H9 (cell line): ENCODE measurements at regions not wholly inside any gene's neighbourhood (a gene's known extent, or its start where the extent isn't known, plus 50 kb on each side); places are given as distances from the start of the nearest gene placed in this dataset.

ENCODE experiments used
- DNase-seq: peaks from one replicate; pipeline ENCODE4 v3.0.0-alpha.2; 2017
- H2AFZ ChIP-seq: one replicate; pipeline ENCODE4 v1.6.1; 2013; ENCODE audit warnings: mild to moderate bottlenecking, low read length, control low read depth, moderate library complexity
- H2AK5ac ChIP-seq: 2 replicates; pipeline ENCODE4 v1.6.1; 2013; ENCODE audit warnings: low read length, control low read depth, mixed read lengths; ENCODE audit not compliant: insufficient read length
- H2BK120ac ChIP-seq: one replicate; pipeline ENCODE4 v1.6.1; 2013; ENCODE audit warnings: low read depth, mild to moderate bottlenecking, low read length, control low read depth, inconsistent platforms; ENCODE audit not compliant: poor library complexity, severe bottlenecking
- H2BK12ac ChIP-seq: 2 replicates; pipeline ENCODE4 v1.6.1; 2013; ENCODE audit warnings: low read length, control low read depth, mixed read lengths, low read depth; ENCODE audit not compliant: insufficient read length
- H2BK15ac ChIP-seq: 2 replicates; pipeline ENCODE4 v1.6.1; 2013; ENCODE audit warnings: low read depth, low read length, control low read depth
- H2BK20ac ChIP-seq: one replicate; pipeline ENCODE4 v1.6.1; 2013; ENCODE audit warnings: low read depth, mild to moderate bottlenecking, low read length, control low read depth, inconsistent platforms; ENCODE audit not compliant: poor library complexity, severe bottlenecking
- H2BK5ac ChIP-seq: 2 replicates; pipeline ENCODE4 v1.6.1; 2013; ENCODE audit warnings: low read length, control low read depth, mixed read lengths; ENCODE audit not compliant: insufficient read length
- H3K14ac ChIP-seq: 2 replicates; pipeline ENCODE4 v1.6.1; 2013; ENCODE audit warnings: low read length, control low read depth; ENCODE audit not compliant: insufficient read depth
- H3K18ac ChIP-seq: 2 replicates; pipeline ENCODE4 v1.6.1; 2013; ENCODE audit warnings: low read depth, mild to moderate bottlenecking, mixed read lengths, low read length, control low read depth; ENCODE audit not compliant: insufficient read length
- H3K23ac ChIP-seq: 2 replicates; pipeline ENCODE4 v1.6.1; 2013; ENCODE audit warnings: low read length, control low read depth, mixed read lengths, low read depth; ENCODE audit not compliant: insufficient read length
- H3K23me2 ChIP-seq: 2 replicates; pipeline ENCODE4 v1.6.1; 2013; ENCODE audit warnings: low read depth, mild to moderate bottlenecking, mixed read lengths, low read length, control low read depth; ENCODE audit not compliant: insufficient read length, poor library complexity, severe bottlenecking
- H3K27ac ChIP-seq: 2 replicates; pipeline ENCODE4 v1.5.1; 2013; ENCODE audit warnings: low read length, control low read depth, mixed read lengths, low read depth; ENCODE audit not compliant: insufficient read length
- H3K27me3 ChIP-seq: 2 replicates; pipeline ENCODE4 v1.6.1; 2013; ENCODE audit warnings: low read length, control low read depth, inconsistent platforms; ENCODE audit not compliant: insufficient read depth
- H3K4ac ChIP-seq: 2 replicates; pipeline ENCODE4 v1.6.1; 2013; ENCODE audit warnings: low read depth, mild to moderate bottlenecking, control low read depth, inconsistent platforms, low read length, moderate library complexity
- H3K4me1 ChIP-seq: 2 replicates; pipeline ENCODE4 v1.6.1; 2013; ENCODE audit warnings: low read length, control low read depth, inconsistent platforms; ENCODE audit not compliant: insufficient read depth
- H3K4me2 ChIP-seq: 2 replicates; pipeline ENCODE4 v1.6.1; 2013; ENCODE audit warnings: low read length, control low read depth, mixed read lengths; ENCODE audit not compliant: insufficient read length, insufficient read depth
- H3K56ac ChIP-seq: 2 replicates; pipeline ENCODE4 v1.6.1; 2013; ENCODE audit warnings: low read depth, mild to moderate bottlenecking, mixed read lengths, low read length, control low read depth; ENCODE audit not compliant: insufficient read length
- H3K79me1 ChIP-seq: 2 replicates; pipeline ENCODE4 v1.6.1; 2013; ENCODE audit warnings: low read depth, mild to moderate bottlenecking, moderate library complexity, low read length, control low read depth, inconsistent platforms; ENCODE audit not compliant: insufficient read depth, poor library complexity, severe bottlenecking
- H3K79me2 ChIP-seq: 2 replicates; pipeline ENCODE4 v1.6.1; 2013; ENCODE audit warnings: low read length, control low read depth, inconsistent platforms; ENCODE audit not compliant: insufficient read depth
- H3K9ac ChIP-seq: 2 replicates; pipeline ENCODE4 v1.6.1; 2013; ENCODE audit warnings: low read length, control low read depth, mixed read lengths; ENCODE audit not compliant: insufficient read length; ENCODE audit errors: extremely low read depth
- H3K9me3 ChIP-seq: one replicate; pipeline ENCODE4 v1.6.1; 2013; ENCODE audit warnings: low read depth, low read length, inconsistent platforms; ENCODE audit not compliant: control insufficient read depth
- H3T11ph ChIP-seq: one replicate; pipeline ENCODE4 v1.6.1; 2013; ENCODE audit warnings: mild to moderate bottlenecking, low read length, control low read depth, inconsistent platforms
- H4K20me1 ChIP-seq: one replicate; pipeline ENCODE4 v1.6.1; 2013; ENCODE audit not compliant: control insufficient read depth, insufficient read length, insufficient read depth
- H4K5ac ChIP-seq: 2 replicates; pipeline ENCODE4 v1.6.1; 2013; ENCODE audit warnings: low read depth, mild to moderate bottlenecking, mixed read lengths, low read length, control low read depth; ENCODE audit not compliant: insufficient read length
- H4K8ac ChIP-seq: replicated peaks from 2 replicates; pipeline ENCODE4 v1.6.1; 2013; ENCODE audit warnings: low read length, control low read depth, mixed read lengths, low read depth; ENCODE audit not compliant: insufficient read length
- H4K91ac ChIP-seq: 2 replicates; pipeline ENCODE4 v1.6.1; 2013; ENCODE audit warnings: low read depth, mild to moderate bottlenecking, moderate library complexity, mixed read lengths, low read length, control low read depth; ENCODE audit not compliant: insufficient read length
- H3K27ac Mint-ChIP-seq, 3 experiments: 2 replicates in 2 of 3; 3 replicates in 1 of 3; pipeline ENCODE4 v1.8.0; 2020 to 2021; ENCODE audit warnings: mixed read lengths in 3 of 3, mild to moderate bottlenecking in 1 of 3, moderate library complexity in 1 of 3
- H3K27me3 Mint-ChIP-seq: 2 replicates; pipeline ENCODE4 v1.8.0; 2021; ENCODE audit warnings: low read depth, mild to moderate bottlenecking, moderate library complexity, mixed read lengths
- H3K36me3 Mint-ChIP-seq, 3 experiments: 2 replicates in 2 of 3; 3 replicates in 1 of 3; pipeline ENCODE4 v1.8.0; 2020 to 2021; ENCODE audit warnings: low read depth in 3 of 3, mixed read lengths in 3 of 3; ENCODE audit not compliant: insufficient read depth in 1 of 3
- H3K4me1 Mint-ChIP-seq, 2 experiments: 2 replicates each; pipeline ENCODE4 v1.8.0; 2020; ENCODE audit warnings: mixed read lengths in 2 of 2
- H3K4me3 Mint-ChIP-seq, 2 experiments: 2 replicates in 1 of 2; 3 replicates in 1 of 2; pipeline ENCODE4 v1.8.0; 2020 to 2021; ENCODE audit warnings: mild to moderate bottlenecking in 2 of 2, mixed read lengths in 2 of 2, moderate library complexity in 1 of 2
- H3K9me3 Mint-ChIP-seq, 2 experiments: 2 replicates in 1 of 2; 3 replicates in 1 of 2; pipeline ENCODE4 v1.8.0; 2020; ENCODE audit warnings: mild to moderate bottlenecking in 2 of 2, mixed read lengths in 2 of 2, moderate library complexity in 1 of 2
- CTCF ChIP-seq: fragments of 200-600 bp; sonication (generic); conservative IDR thresholded peaks from 3 replicates; pipeline ENCODE4 v1.8.0; 2021; ENCODE audit warnings: antibody characterized with exemption, mild to moderate bottlenecking
- WGBS: extraction: QIAGEN DNeasy Blood & Tissue Kit; methylation state at CpG from one replicate; pipeline ENCODE4 v1.1.7; 2013; ENCODE audit warnings: missing lambda C conversion rate, low lambda C conversion rate, mixed read lengths; ENCODE audit not compliant: insufficient read length; ENCODE audit errors: extremely low coverage; 5-methylcytosine and 5-hydroxymethylcytosine counted together

- H4K8ac ChIP-seq, result no peak overlapping the region
- no peak overlapping the region for H3T11ph ChIP-seq
- H2BK15ac ChIP-seq, result no peak overlapping the region
- TF ChIP-seq CTCF, result no peak
- H3K4me1 ChIP-seq, result no peaks in the 10 kb centered on the region
- H2AK5ac ChIP-seq, result no peak overlapping the region
- H3K9me3 ChIP-seq, result no peaks in the 10 kb centered on the region
- WGBS, result no CpG with 5 or more reads among the region's 6 CpGs
- H3K27ac ChIP-seq, result no peak overlapping the region
- H4K91ac ChIP-seq, result no peak overlapping the region
- H3K14ac ChIP-seq, result no peak overlapping the region
- H3K4me3 Mint-ChIP-seq, result no peak overlapping the region
- no peak overlapping the region for H2BK120ac ChIP-seq
- H3K27me3 Mint-ChIP-seq, result peaks cover 2% of the 10 kb centered on the region; the same call in 1 of the 2 replicates
- H2AFZ ChIP-seq, result no peak overlapping the region
- H3K27me3 ChIP-seq, result no peaks in the 10 kb centered on the region
- no peak overlapping the region for H2BK5ac ChIP-seq
- no peaks in the 10 kb centered on the region for H3K79me2 ChIP-seq
- no peak overlapping the region for H3K23ac ChIP-seq
- no peak overlapping the region for H2BK12ac ChIP-seq
- H3K9me3 Mint-ChIP-seq, result no peaks in the 10 kb centered on the region
- no peak overlapping the region for H3K4me2 ChIP-seq
- H3K4ac ChIP-seq, result no peak overlapping the region
- no peak overlapping the region for H3K9ac ChIP-seq
- no peaks in the 10 kb centered on the region for H3K79me1 ChIP-seq
- H3K23me2 ChIP-seq, result no peaks in the 10 kb centered on the region
- no peak for DNase-seq
- no peaks in the 10 kb centered on the region for H3K4me1 Mint-ChIP-seq
- no peaks in the 10 kb centered on the region for H4K20me1 ChIP-seq
- H3K27ac Mint-ChIP-seq, result no peak overlapping the region; a peak in 1 of 7 replicates
- H3K56ac ChIP-seq, result no peak overlapping the region
- H2BK20ac ChIP-seq, result no peak overlapping the region
- no peak overlapping the region for H3K18ac ChIP-seq
- no peaks in the 10 kb centered on the region for H3K36me3 Mint-ChIP-seq
- H4K5ac ChIP-seq, result no peak overlapping the region
Observed at GRCh38 chr15:85280203-85280602, 100.2 kb upstream of the AKAP13 start.
